ENCODE measurements at regions not wholly inside any gene's neighbourhood (a gene's known extent, or its start where the extent isn't known, plus 50 kb on each side); places are given as distances from the start of the nearest gene placed in this dataset.

DNA sequence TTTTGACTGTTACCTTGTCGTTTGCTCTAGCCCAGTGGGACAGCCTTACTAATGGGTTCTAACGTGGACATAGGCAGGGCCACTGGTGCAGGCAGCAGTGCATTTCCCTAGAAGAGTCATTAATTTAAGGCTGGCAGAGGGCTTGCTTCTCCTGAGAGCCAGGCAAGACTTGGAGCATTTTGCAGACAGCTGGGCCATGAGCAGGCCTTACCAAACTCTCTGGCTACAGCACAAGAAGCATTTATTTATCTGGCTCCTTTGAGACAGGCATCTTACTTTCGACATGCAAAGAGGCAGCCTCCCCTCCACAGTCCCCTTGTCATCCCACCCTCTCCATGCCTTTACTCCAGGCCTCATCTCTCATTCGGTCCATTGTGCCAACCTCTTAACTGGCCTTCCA, 139.9 kb downstream of the CSNK2A3 start:
- H3K79me2 ChIP-seq (ENCODE audit: insufficient read depth, low read depth, low read length): no peaks in the 10 kb centered on the region
- H3K9me2 ChIP-seq (ENCODE audit: insufficient read depth, low read length): no peaks in the 10 kb centered on the region
- no peaks in the 10 kb centered on the region for H3K36me3 ChIP-seq (ENCODE audit: insufficient read depth, low read length)
- DNase-seq (ENCODE audit: low spot score): no peak
- no peak overlapping the region for H3K4me3 ChIP-seq (ENCODE audit: low read depth, low read length, poor library complexity, severe bottlenecking)
- H2AFZ ChIP-seq (ENCODE audit: low read length): no peak overlapping the region
- no peak overlapping the region for H3K4me2 ChIP-seq (ENCODE audit: low read length)
- no peaks in the 10 kb centered on the region for H4K20me1 ChIP-seq (ENCODE audit: insufficient read depth, low read length)
- no peak overlapping the region for H3K27ac ChIP-seq (ENCODE audit: low read depth, low read length, poor library complexity, severe bottlenecking)
- H3K4me1 ChIP-seq (ENCODE audit: insufficient read depth, low read length, poor library complexity, severe bottlenecking): peaks cover 8% of the 10 kb centered on the region
- BruUV-seq (replicated peaks): no TSS peak
- TF ChIP-seq, protein P1, sequence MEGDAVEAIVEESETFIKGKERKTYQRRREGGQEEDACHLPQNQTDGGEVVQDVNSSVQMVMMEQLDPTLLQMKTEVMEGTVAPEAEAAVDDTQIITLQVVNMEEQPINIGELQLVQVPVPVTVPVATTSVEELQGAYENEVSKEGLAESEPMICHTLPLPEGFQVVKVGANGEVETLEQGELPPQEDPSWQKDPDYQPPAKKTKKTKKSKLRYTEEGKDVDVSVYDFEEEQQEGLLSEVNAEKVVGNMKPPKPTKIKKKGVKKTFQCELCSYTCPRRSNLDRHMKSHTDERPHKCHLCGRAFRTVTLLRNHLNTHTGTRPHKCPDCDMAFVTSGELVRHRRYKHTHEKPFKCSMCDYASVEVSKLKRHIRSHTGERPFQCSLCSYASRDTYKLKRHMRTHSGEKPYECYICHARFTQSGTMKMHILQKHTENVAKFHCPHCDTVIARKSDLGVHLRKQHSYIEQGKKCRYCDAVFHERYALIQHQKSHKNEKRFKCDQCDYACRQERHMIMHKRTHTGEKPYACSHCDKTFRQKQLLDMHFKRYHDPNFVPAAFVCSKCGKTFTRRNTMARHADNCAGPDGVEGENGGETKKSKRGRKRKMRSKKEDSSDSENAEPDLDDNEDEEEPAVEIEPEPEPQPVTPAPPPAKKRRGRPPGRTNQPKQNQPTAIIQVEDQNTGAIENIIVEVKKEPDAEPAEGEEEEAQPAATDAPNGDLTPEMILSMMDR (conservative IDR thresholded peaks at IDR 0.05; ENCODE audit: low read length): no peak
- TF ChIP-seq EZH2phosphoT487 (IDR thresholded peaks at IDR 0.05; ENCODE audit: borderline replicate concordance, low read depth, low read length): no peak
- POLR2A ChIA-PET: no interaction called here
- intact Hi-C loops (cut with micrococcal nuclease; ENCODE audit: unreplicated experiment): no loop called here
- CTCF ChIA-PET (ENCODE audit: unreplicated experiment): no interaction called here
- H3K9me3 ChIP-seq (ENCODE audit: low read length): no peaks in the 10 kb centered on the region

DNA sequence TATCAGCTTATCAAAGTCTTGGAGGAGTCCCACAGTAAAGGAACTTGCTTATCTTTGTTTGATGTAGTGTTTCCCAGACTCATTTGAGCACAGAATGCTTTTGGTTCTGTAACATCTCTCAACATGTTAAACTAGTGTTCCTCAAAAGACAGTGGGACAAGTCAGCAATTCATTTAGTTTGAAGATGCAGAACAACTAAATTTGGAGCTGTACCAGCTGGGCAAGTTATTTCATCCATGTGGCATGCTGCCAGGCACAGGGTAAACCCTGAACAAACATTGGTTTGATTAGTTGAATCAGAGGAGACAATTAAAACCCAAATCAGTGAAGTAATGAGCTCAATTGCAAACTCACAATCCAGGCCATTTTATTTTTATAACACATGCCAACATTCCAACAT, 141.2 kb downstream of the CSNK2A3 start:
- TF ChIP-seq EZH2phosphoT487 (IDR thresholded peaks at IDR 0.05; ENCODE audit: borderline replicate concordance, low read depth, low read length): no peak
- TF ChIP-seq, protein P1 (conservative IDR thresholded peaks at IDR 0.05; ENCODE audit: low read length): no peak
- no peak overlapping the region for H3K4me2 ChIP-seq (ENCODE audit: low read length)
- H3K9me3 ChIP-seq (ENCODE audit: low read length): no peaks in the 10 kb centered on the region
- H3K36me3 ChIP-seq (ENCODE audit: insufficient read depth, low read length): no peaks in the 10 kb centered on the region
- H3K9me2 ChIP-seq (ENCODE audit: insufficient read depth, low read length): no peaks in the 10 kb centered on the region
- no peaks in the 10 kb centered on the region for H3K79me2 ChIP-seq (ENCODE audit: insufficient read depth, low read depth, low read length)
- H3K4me3 ChIP-seq (ENCODE audit: low read depth, low read length, poor library complexity, severe bottlenecking): no peak overlapping the region
- H3K27ac ChIP-seq (ENCODE audit: low read depth, low read length, poor library complexity, severe bottlenecking): no peak overlapping the region
- CTCF ChIA-PET (ENCODE audit: unreplicated experiment): no interaction called here
- peaks cover 6% of the 10 kb centered on the region for H3K4me1 ChIP-seq (ENCODE audit: insufficient read depth, low read length, poor library complexity, severe bottlenecking)
- DNase-seq (ENCODE audit: low spot score): no peak
- no TSS peak for BruUV-seq (replicated peaks)
- H2AFZ ChIP-seq (ENCODE audit: low read length): no peak overlapping the region
- POLR2A ChIA-PET: no interaction called here
- intact Hi-C loops (cut with micrococcal nuclease; ENCODE audit: unreplicated experiment): no loop called here
- H4K20me1 ChIP-seq (ENCODE audit: insufficient read depth, low read length): no peaks in the 10 kb centered on the region

DNA sequence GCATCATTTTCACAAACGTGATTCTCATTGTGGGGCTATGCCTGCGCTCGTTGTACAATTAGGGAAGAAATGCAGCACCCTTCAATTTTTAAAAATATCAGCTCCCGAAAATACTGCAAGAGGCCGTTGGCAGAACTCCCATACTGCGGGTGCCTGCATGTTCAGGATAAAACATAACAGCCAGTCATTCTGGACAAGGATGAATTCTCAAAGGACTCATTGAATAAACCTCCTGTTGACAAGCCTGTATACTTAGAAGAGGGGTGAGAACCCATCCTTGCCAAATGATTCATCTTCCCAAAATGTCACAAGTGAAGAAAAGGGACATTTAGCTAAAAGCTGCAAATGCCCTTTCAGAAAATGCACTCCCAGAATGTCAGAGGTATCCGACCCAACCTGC, 141.9 kb downstream of the CSNK2A3 start:
- DNase-seq (ENCODE audit: low spot score): no peak
- H3K4me3 ChIP-seq (ENCODE audit: low read depth, low read length, poor library complexity, severe bottlenecking): no peak overlapping the region
- intact Hi-C loops (cut with micrococcal nuclease; ENCODE audit: unreplicated experiment): no loop called here
- no peaks in the 10 kb centered on the region for H4K20me1 ChIP-seq (ENCODE audit: insufficient read depth, low read length)
- H3K79me2 ChIP-seq (ENCODE audit: insufficient read depth, low read depth, low read length): no peaks in the 10 kb centered on the region
- TF ChIP-seq, protein P1 (conservative IDR thresholded peaks at IDR 0.05; ENCODE audit: low read length): no peak
- no peak for TF ChIP-seq EZH2phosphoT487 (IDR thresholded peaks at IDR 0.05; ENCODE audit: borderline replicate concordance, low read depth, low read length)
- H3K36me3 ChIP-seq (ENCODE audit: insufficient read depth, low read length): no peaks in the 10 kb centered on the region
- no peaks in the 10 kb centered on the region for H3K9me3 ChIP-seq (ENCODE audit: low read length)
- BruUV-seq (replicated peaks): no TSS peak
- no peak overlapping the region for H3K27ac ChIP-seq (ENCODE audit: low read depth, low read length, poor library complexity, severe bottlenecking)
- no peak overlapping the region for H3K4me2 ChIP-seq (ENCODE audit: low read length)
- H3K4me1 ChIP-seq (ENCODE audit: insufficient read depth, low read length, poor library complexity, severe bottlenecking): peaks cover 2% of the 10 kb centered on the region
- H2AFZ ChIP-seq (ENCODE audit: low read length): no peak overlapping the region
- H3K9me2 ChIP-seq (ENCODE audit: insufficient read depth, low read length): no peaks in the 10 kb centered on the region
- CTCF ChIA-PET (ENCODE audit: unreplicated experiment): no interaction called here
- POLR2A ChIA-PET: no interaction called here

Measured in OCI-LY7 (cell line).